ENCODE measurements at regions not wholly inside any gene's neighbourhood (a gene's known extent, or its start where the extent isn't known, plus 50 kb on each side); places are given as distances from the start of the nearest gene placed in this dataset.

- Histone ChIP-seq H3K27ac (ENCODE audit: low read depth, low read length) (no peak overlapping the region), H3K9me3 (ENCODE audit: control insufficient read depth, insufficient read depth, low read depth, low read length) (no peaks in the 10 kb centered on the region), H3K9ac (ENCODE audit: low read length) (no peak overlapping the region), H3K27me3 (ENCODE audit: control insufficient read depth, insufficient read depth, low read length) (no peaks in the 10 kb centered on the region), H3K36me3 (ENCODE audit: control insufficient read depth, insufficient read depth, low read length) (no peaks in the 10 kb centered on the region), H3K4me3 (ENCODE audit: low read depth, low read length) (no peak overlapping the region), H3K4me1 (ENCODE audit: control insufficient read depth, insufficient read depth, low read length) (no peaks in the 10 kb centered on the region)
Observed at GRCh38 chr6:166079841-166080240, 87.8 kb downstream of the TBXT start.

- Histone ChIP-seq H3K36me3 (ENCODE audit: control insufficient read depth, insufficient read depth, low read length) (no peaks in the 10 kb centered on the region), H3K9me3 (ENCODE audit: control insufficient read depth, insufficient read depth, low read depth, low read length) (no peaks in the 10 kb centered on the region), H3K4me3 (ENCODE audit: low read depth, low read length) (no peak overlapping the region), H3K9ac (ENCODE audit: low read length) (no peak overlapping the region), H3K27ac (ENCODE audit: low read depth, low read length) (no peak overlapping the region), H3K27me3 (ENCODE audit: control insufficient read depth, insufficient read depth, low read length) (no peaks in the 10 kb centered on the region), H3K4me1 (ENCODE audit: control insufficient read depth, insufficient read depth, low read length) (no peaks in the 10 kb centered on the region)
Observed at GRCh38 chr6:166078294-166078693, 89.4 kb downstream of the TBXT start.

GRCh38 chr6:166076625-166077024, 91.0 kb downstream of the TBXT start:
- H3K27ac ChIP-seq (ENCODE audit: low read depth, low read length), result no peak overlapping the region
- no peak overlapping the region for H3K4me3 ChIP-seq (ENCODE audit: low read depth, low read length)
- no peaks in the 10 kb centered on the region for H3K36me3 ChIP-seq (ENCODE audit: control insufficient read depth, insufficient read depth, low read length)
- no peak overlapping the region for H3K9ac ChIP-seq (ENCODE audit: low read length)
- H3K27me3 ChIP-seq (ENCODE audit: control insufficient read depth, insufficient read depth, low read length), result no peaks in the 10 kb centered on the region
- no peaks in the 10 kb centered on the region for H3K4me1 ChIP-seq (ENCODE audit: control insufficient read depth, insufficient read depth, low read length)
- no peaks in the 10 kb centered on the region for H3K9me3 ChIP-seq (ENCODE audit: control insufficient read depth, insufficient read depth, low read depth, low read length)

- no peak overlapping the region for H3K27ac ChIP-seq (ENCODE audit: low read depth, low read length)
- no peaks in the 10 kb centered on the region for H3K4me1 ChIP-seq (ENCODE audit: control insufficient read depth, insufficient read depth, low read length)
Observed at GRCh38 chr6:166075925-166076324, 91.7 kb downstream of the TBXT start.

GRCh38 chr6:166075186-166075585, 92.5 kb downstream of the TBXT start:
- H3K4me1 ChIP-seq (ENCODE audit: control insufficient read depth, insufficient read depth, low read length), result no peaks in the 10 kb centered on the region

More at GRCh38 chr6:166075925-166076324, 91.7 kb downstream of the TBXT start:
- no peaks in the 10 kb centered on the region for H3K9me3 ChIP-seq (ENCODE audit: control insufficient read depth, insufficient read depth, low read depth, low read length)
- H3K27me3 ChIP-seq (ENCODE audit: control insufficient read depth, insufficient read depth, low read length), result no peaks in the 10 kb centered on the region
- no peaks in the 10 kb centered on the region for H3K36me3 ChIP-seq (ENCODE audit: control insufficient read depth, insufficient read depth, low read length)
- no peak overlapping the region for H3K4me3 ChIP-seq (ENCODE audit: low read depth, low read length)
- no peak overlapping the region for H3K9ac ChIP-seq (ENCODE audit: low read length)

GRCh38 chr6:166073082-166073481, 94.6 kb downstream of the TBXT start:
- H3K36me3 ChIP-seq (ENCODE audit: control insufficient read depth, insufficient read depth, low read length), result no peaks in the 10 kb centered on the region
- no peaks in the 10 kb centered on the region for H3K9me3 ChIP-seq (ENCODE audit: control insufficient read depth, insufficient read depth, low read depth, low read length)
- H3K27me3 ChIP-seq (ENCODE audit: control insufficient read depth, insufficient read depth, low read length), result no peaks in the 10 kb centered on the region
- no peak overlapping the region for H3K27ac ChIP-seq (ENCODE audit: low read depth, low read length)
- H3K4me1 ChIP-seq (ENCODE audit: control insufficient read depth, insufficient read depth, low read length), result no peaks in the 10 kb centered on the region
- H3K4me3 ChIP-seq (ENCODE audit: low read depth, low read length), result no peak overlapping the region
- H3K9ac ChIP-seq (ENCODE audit: low read length), result no peak overlapping the region

More at GRCh38 chr6:166075186-166075585, 92.5 kb downstream of the TBXT start:
- no peaks in the 10 kb centered on the region for H3K9me3 ChIP-seq (ENCODE audit: control insufficient read depth, insufficient read depth, low read depth, low read length)
- no peak overlapping the region for H3K27ac ChIP-seq (ENCODE audit: low read depth, low read length)
- no peaks in the 10 kb centered on the region for H3K27me3 ChIP-seq (ENCODE audit: control insufficient read depth, insufficient read depth, low read length)
- H3K36me3 ChIP-seq (ENCODE audit: control insufficient read depth, insufficient read depth, low read length), result no peaks in the 10 kb centered on the region
- no peak overlapping the region for H3K9ac ChIP-seq (ENCODE audit: low read length)
- no peak overlapping the region for H3K4me3 ChIP-seq (ENCODE audit: low read depth, low read length)

- Histone ChIP-seq H3K27me3 (ENCODE audit: control insufficient read depth, insufficient read depth, low read length) (no peaks in the 10 kb centered on the region), H3K4me3 (ENCODE audit: low read depth, low read length) (no peak overlapping the region), H3K36me3 (ENCODE audit: control insufficient read depth, insufficient read depth, low read length) (no peaks in the 10 kb centered on the region), H3K27ac (ENCODE audit: low read depth, low read length) (no peak overlapping the region), H3K4me1 (ENCODE audit: control insufficient read depth, insufficient read depth, low read length) (no peaks in the 10 kb centered on the region), H3K9ac (ENCODE audit: low read length) (no peak overlapping the region), H3K9me3 (ENCODE audit: control insufficient read depth, insufficient read depth, low read depth, low read length) (peaks cover 4% of the 10 kb centered on the region; the same call in 1 of the 2 replicates)
Observed at GRCh38 chr6:166068768-166069167, 98.9 kb downstream of the TBXT start.

GRCh38 chr6:166058064-166058739, 109.4 kb downstream of the TBXT start:
- Histone ChIP-seq H3K36me3 (ENCODE audit: control insufficient read depth, insufficient read depth, low read length) (no peaks in the 10 kb centered on the region), H3K27me3 (ENCODE audit: control insufficient read depth, insufficient read depth, low read length) (no peaks in the 10 kb centered on the region), H3K27ac (ENCODE audit: low read depth, low read length) (no peak overlapping the region), H3K9ac (ENCODE audit: low read length) (no peak overlapping the region), H3K4me1 (ENCODE audit: control insufficient read depth, insufficient read depth, low read length) (0 out of 2 replicates have a peak, but pooled peaks cover 8% of the 10 kb centered on the region), H3K9me3 (ENCODE audit: control insufficient read depth, insufficient read depth, low read depth, low read length) (peaks cover 14% of the 10 kb centered on the region), H3K4me3 (ENCODE audit: low read depth, low read length) (no peak overlapping the region)

GRCh38 chr6:166057431-166057830, 110.2 kb downstream of the TBXT start:
- H3K9ac ChIP-seq (ENCODE audit: low read length), result no peak overlapping the region
- no peaks in the 10 kb centered on the region for H3K27me3 ChIP-seq (ENCODE audit: control insufficient read depth, insufficient read depth, low read length)
- no peak overlapping the region for H3K27ac ChIP-seq (ENCODE audit: low read depth, low read length)
- no peak overlapping the region for H3K4me3 ChIP-seq (ENCODE audit: low read depth, low read length)
- H3K9me3 ChIP-seq (ENCODE audit: control insufficient read depth, insufficient read depth, low read depth, low read length), result peaks cover 15% of the 10 kb centered on the region
- H3K36me3 ChIP-seq (ENCODE audit: control insufficient read depth, insufficient read depth, low read length), result no peaks in the 10 kb centered on the region
- H3K4me1 ChIP-seq (ENCODE audit: control insufficient read depth, insufficient read depth, low read length), result 0 out of 2 replicates have a peak, but pooled peaks cover 8% of the 10 kb centered on the region

- H3K36me3 ChIP-seq (ENCODE audit: control insufficient read depth, insufficient read depth, low read length), result no peaks in the 10 kb centered on the region
- no peak overlapping the region for H3K9ac ChIP-seq (ENCODE audit: low read length)
- peaks cover 21% of the 10 kb centered on the region for H3K9me3 ChIP-seq (ENCODE audit: control insufficient read depth, insufficient read depth, low read depth, low read length)
- 0 out of 2 replicates have a peak, but pooled peaks cover 8% of the 10 kb centered on the region for H3K4me1 ChIP-seq (ENCODE audit: control insufficient read depth, insufficient read depth, low read length)
- H3K27ac ChIP-seq (ENCODE audit: low read depth, low read length), result no peak overlapping the region
- H3K27me3 ChIP-seq (ENCODE audit: control insufficient read depth, insufficient read depth, low read length), result no peaks in the 10 kb centered on the region
- no peak overlapping the region for H3K4me3 ChIP-seq (ENCODE audit: low read depth, low read length)
Observed at GRCh38 chr6:166056637-166057036, 111.0 kb downstream of the TBXT start.

GRCh38 chr6:166055801-166056200, 111.8 kb downstream of the TBXT start:
- Histone ChIP-seq H3K4me1 (ENCODE audit: control insufficient read depth, insufficient read depth, low read length) (0 out of 2 replicates have a peak, but pooled peaks cover 8% of the 10 kb centered on the region), H3K27me3 (ENCODE audit: control insufficient read depth, insufficient read depth, low read length) (no peaks in the 10 kb centered on the region), H3K9me3 (ENCODE audit: control insufficient read depth, insufficient read depth, low read depth, low read length) (peaks cover 23% of the 10 kb centered on the region)

More at GRCh38 chr6:166055801-166056200, 111.8 kb downstream of the TBXT start:
- H3K36me3 ChIP-seq (ENCODE audit: control insufficient read depth, insufficient read depth, low read length), result no peaks in the 10 kb centered on the region
- H3K27ac ChIP-seq (ENCODE audit: low read depth, low read length), result no peak overlapping the region
- H3K4me3 ChIP-seq (ENCODE audit: low read depth, low read length), result no peak overlapping the region
- H3K9ac ChIP-seq (ENCODE audit: low read length), result no peak overlapping the region

Data from HUES6 (cell line).